ENCODE measurements at regions not wholly inside any gene's neighbourhood (a gene's known extent, or its start where the extent isn't known, plus 50 kb on each side); places are given as distances from the start of the nearest gene placed in this dataset.

DNA sequence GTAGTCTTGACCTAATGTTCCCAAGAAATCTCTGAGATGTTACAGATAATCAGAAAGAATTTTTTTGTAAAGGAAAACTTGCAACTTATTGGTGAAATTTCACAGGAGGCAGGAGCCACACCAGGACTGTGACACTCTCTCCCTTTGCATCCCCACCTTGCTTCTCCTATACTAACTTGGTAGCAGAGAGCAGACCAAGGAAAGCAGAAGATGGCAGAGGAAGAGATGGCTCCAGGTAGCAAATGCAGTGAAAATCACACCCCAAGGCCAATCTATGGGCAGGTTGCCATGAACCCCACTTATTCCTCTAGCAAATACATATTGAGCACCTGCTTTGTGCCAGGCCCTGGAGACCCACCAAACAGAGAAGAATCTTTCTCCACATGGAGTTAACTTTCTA lies 303.4 kb upstream of the C1orf174 start:
- DNase-seq (ENCODE audit: insufficient read length, low spot score) (no peak), FAIRE-seq (no peak)
- TF ChIP-seq TAF1 (IDR thresholded peaks at IDR 0.05; ENCODE audit: low read depth, low read length) (no peak), POLR2A (IDR thresholded peaks at IDR 0.05; ENCODE audit: low read depth, low read length) (no peak), POLR2AphosphoS5 (IDR thresholded peaks at IDR 0.05; ENCODE audit: low read depth, low read length) (no peak), SPI1 (IDR thresholded peaks at IDR 0.05; ENCODE audit: low read depth, low read length) (no peak), PAX5 (IDR thresholded peaks at IDR 0.05; ENCODE audit: insufficient read depth, low read length, severe bottlenecking) (no peak), POU2F2 (IDR thresholded peaks at IDR 0.05; ENCODE audit: low read depth, low read length) (no peak)

- DNase-seq (ENCODE audit: insufficient read length, low spot score), result no peak
- no peak for FAIRE-seq
- TF ChIP-seq POLR2A (IDR thresholded peaks at IDR 0.05; ENCODE audit: low read depth, low read length) (no peak), TAF1 (IDR thresholded peaks at IDR 0.05; ENCODE audit: low read depth, low read length) (no peak), POU2F2 (IDR thresholded peaks at IDR 0.05; ENCODE audit: low read depth, low read length) (no peak)
Measured at GRCh38 chr1:4207183-4207582, 307.1 kb upstream of the C1orf174 start.

GRCh38 chr1:4207842-4208692 lies 308.0 kb upstream of the C1orf174 start:
- DNase-seq (ENCODE audit: insufficient read length, low spot score), result no peak
- TF ChIP-seq PAX5 (IDR thresholded peaks at IDR 0.05; ENCODE audit: insufficient read depth, low read length, severe bottlenecking), result no peak
- no peak for TF ChIP-seq POU2F2 (IDR thresholded peaks at IDR 0.05; ENCODE audit: low read depth, low read length)
- no peak for TF ChIP-seq SPI1 (IDR thresholded peaks at IDR 0.05; ENCODE audit: low read depth, low read length)
- no peak for TF ChIP-seq TAF1 (IDR thresholded peaks at IDR 0.05; ENCODE audit: low read depth, low read length)
- no peak for FAIRE-seq

DNA sequence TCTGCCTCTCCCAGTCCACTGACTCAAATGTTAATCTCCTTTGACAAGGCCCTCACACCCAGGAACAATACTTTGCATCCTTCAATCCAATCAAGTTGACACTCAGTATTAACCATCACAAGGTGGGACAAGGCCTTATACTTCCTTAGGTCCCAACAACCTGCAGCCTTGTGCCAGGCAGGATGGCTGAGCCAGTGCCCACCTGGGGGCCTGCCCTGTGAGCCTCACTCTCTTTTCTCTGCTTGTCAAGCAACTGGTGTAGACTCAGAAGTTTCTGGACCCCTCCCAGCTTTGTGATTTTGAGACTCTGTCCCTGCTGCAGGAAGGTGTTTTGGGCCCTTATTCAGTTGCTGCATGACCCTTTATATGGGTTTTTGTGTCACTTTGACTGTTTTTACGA lies 310.0 kb upstream of the C1orf174 start:
- DNase-seq (ENCODE audit: insufficient read length, low spot score) (no peak), FAIRE-seq (no peak)
- no peak for TF ChIP-seq SPI1 (IDR thresholded peaks at IDR 0.05; ENCODE audit: low read depth, low read length)
- TF ChIP-seq TAF1 (IDR thresholded peaks at IDR 0.05; ENCODE audit: low read depth, low read length), result no peak
- no peak for TF ChIP-seq POLR2A (IDR thresholded peaks at IDR 0.05; ENCODE audit: low read depth, low read length)
- no peak for TF ChIP-seq PAX5 (IDR thresholded peaks at IDR 0.05; ENCODE audit: insufficient read depth, low read length, severe bottlenecking)
- no peak for TF ChIP-seq POLR2AphosphoS5 (IDR thresholded peaks at IDR 0.05; ENCODE audit: low read depth, low read length)
- no peak for TF ChIP-seq POU2F2 (IDR thresholded peaks at IDR 0.05; ENCODE audit: low read depth, low read length)

DNA sequence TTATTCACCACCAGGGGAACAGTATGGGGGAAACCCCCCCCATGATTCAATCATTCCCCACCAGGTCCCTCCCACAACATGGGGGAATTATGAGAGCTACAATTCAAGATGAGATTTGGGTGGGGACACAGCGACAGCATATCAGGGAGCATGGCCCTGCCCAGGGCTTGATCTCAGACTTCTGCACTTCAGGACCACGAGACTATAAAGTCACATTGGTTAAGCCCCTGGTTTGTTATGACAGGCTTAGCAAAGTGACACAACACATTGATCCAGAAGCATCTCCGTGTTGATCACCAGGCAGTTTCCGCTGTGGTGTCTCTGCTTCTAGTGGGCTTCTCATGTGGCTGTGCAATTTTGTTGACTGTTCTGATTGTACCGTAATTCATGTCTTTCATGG lies 312.7 kb upstream of the C1orf174 start:
- DNase-seq (ENCODE audit: insufficient read length, low spot score) (no peak), FAIRE-seq (no peak)
- TF ChIP-seq TAF1 (IDR thresholded peaks at IDR 0.05; ENCODE audit: low read depth, low read length) (no peak), POU2F2 (IDR thresholded peaks at IDR 0.05; ENCODE audit: low read depth, low read length) (no peak), POLR2A (IDR thresholded peaks at IDR 0.05; ENCODE audit: low read depth, low read length) (no peak), SPI1 (IDR thresholded peaks at IDR 0.05; ENCODE audit: low read depth, low read length) (no peak), POLR2AphosphoS5 (IDR thresholded peaks at IDR 0.05; ENCODE audit: low read depth, low read length) (no peak), PAX5 (IDR thresholded peaks at IDR 0.05; ENCODE audit: insufficient read depth, low read length, severe bottlenecking) (no peak)

- FAIRE-seq (no peak), DNase-seq (ENCODE audit: insufficient read length, low spot score) (no peak)
- TF ChIP-seq POLR2A (IDR thresholded peaks at IDR 0.05; ENCODE audit: low read depth, low read length), result no peak
- TF ChIP-seq SPI1 (IDR thresholded peaks at IDR 0.05; ENCODE audit: low read depth, low read length), result no peak
- no peak for TF ChIP-seq POU2F2 (IDR thresholded peaks at IDR 0.05; ENCODE audit: low read depth, low read length)
- no peak for TF ChIP-seq POLR2AphosphoS5 (IDR thresholded peaks at IDR 0.05; ENCODE audit: low read depth, low read length)
Measured at GRCh38 chr1:4213366-4213973, 313.4 kb upstream of the C1orf174 start.

DNA sequence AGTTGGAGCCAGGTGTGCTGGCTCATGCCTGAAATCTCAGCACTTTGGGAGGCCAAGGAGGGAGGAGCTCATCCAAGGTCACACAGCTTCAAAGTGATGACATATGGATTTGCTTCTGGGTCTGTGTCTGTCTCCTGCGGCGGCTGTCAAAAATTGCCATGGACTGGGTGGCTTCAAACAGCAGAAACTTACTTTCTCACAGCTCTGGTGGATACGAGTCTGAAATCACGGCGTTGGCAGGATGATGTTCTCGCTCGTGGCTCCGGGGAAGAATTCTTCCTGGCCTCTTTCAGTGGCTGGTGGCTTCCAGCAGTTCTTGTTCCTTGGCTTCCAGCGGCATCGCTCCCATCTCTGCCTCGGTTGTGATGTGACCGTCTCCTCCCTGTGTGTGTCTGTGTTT lies 314.8 kb upstream of the C1orf174 start:
- no peak for DNase-seq (ENCODE audit: insufficient read length, low spot score)
- FAIRE-seq, result no peak
- TF ChIP-seq PAX5 (IDR thresholded peaks at IDR 0.05; ENCODE audit: insufficient read depth, low read length, severe bottlenecking) (no peak), TAF1 (IDR thresholded peaks at IDR 0.05; ENCODE audit: low read depth, low read length) (no peak), POU2F2 (IDR thresholded peaks at IDR 0.05; ENCODE audit: low read depth, low read length) (no peak), POLR2AphosphoS5 (IDR thresholded peaks at IDR 0.05; ENCODE audit: low read depth, low read length) (no peak), SPI1 (IDR thresholded peaks at IDR 0.05; ENCODE audit: low read depth, low read length) (no peak), POLR2A (IDR thresholded peaks at IDR 0.05; ENCODE audit: low read depth, low read length) (no peak)

- FAIRE-seq (no peak), DNase-seq (ENCODE audit: insufficient read length, low spot score) (no peak)
- TF ChIP-seq POLR2AphosphoS5 (IDR thresholded peaks at IDR 0.05; ENCODE audit: low read depth, low read length) (no peak), POU2F2 (IDR thresholded peaks at IDR 0.05; ENCODE audit: low read depth, low read length) (no peak), POLR2A (IDR thresholded peaks at IDR 0.05; ENCODE audit: low read depth, low read length) (no peak), TAF1 (IDR thresholded peaks at IDR 0.05; ENCODE audit: low read depth, low read length) (no peak), SPI1 (IDR thresholded peaks at IDR 0.05; ENCODE audit: low read depth, low read length) (no peak), PAX5 (IDR thresholded peaks at IDR 0.05; ENCODE audit: insufficient read depth, low read length, severe bottlenecking) (no peak)
Measured at GRCh38 chr1:4215391-4215790, 315.3 kb upstream of the C1orf174 start.

DNA sequence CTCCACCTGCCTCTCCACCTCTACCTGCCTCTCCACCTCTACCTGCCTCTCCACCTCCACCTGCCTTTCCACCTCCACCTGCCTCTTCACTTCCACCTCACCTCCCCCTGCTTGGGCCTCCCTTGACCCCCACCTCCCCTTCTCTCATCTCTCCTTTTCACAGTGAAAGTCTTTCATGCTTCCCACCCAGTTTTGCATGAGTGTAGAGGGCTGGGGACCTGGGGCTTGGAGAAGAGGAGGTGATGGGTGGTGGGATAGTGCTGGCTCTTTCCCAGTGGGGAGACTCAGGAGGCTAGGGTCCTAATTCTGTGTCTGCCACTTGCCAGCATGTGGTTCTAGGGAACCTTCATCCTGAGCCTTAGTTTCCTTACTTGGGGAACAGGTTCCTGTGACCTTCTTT lies 316.2 kb upstream of the C1orf174 start:
- DNase-seq (ENCODE audit: insufficient read length, low spot score) (no peak), FAIRE-seq (no peak)
- TF ChIP-seq POU2F2 (IDR thresholded peaks at IDR 0.05; ENCODE audit: low read depth, low read length), result no peak

DNA sequence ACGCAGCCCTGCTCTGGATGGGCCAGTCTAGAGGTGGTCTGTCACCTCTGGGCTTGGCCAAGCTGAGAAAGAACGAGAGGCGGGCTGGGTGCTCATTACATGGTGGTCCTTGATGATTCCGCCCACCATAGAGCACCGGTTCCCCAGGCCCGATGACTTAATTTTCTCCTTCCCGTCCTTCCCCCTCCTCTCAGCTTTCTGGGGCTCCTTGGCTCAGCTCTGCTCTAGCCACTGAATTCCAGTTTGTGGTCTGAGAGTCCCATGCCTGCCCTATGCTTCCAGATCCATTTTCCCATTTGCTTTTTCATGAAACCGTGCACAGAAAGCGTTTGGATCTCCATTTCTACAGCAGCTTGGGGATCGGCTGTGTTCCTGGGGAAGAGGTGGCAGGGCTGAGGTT lies 318.5 kb upstream of the C1orf174 start:
- DNase-seq (ENCODE audit: insufficient read length, low spot score), result no peak
- FAIRE-seq, result no peak
- TF ChIP-seq POLR2A (IDR thresholded peaks at IDR 0.05; ENCODE audit: low read depth, low read length) (no peak), PAX5 (IDR thresholded peaks at IDR 0.05; ENCODE audit: insufficient read depth, low read length, severe bottlenecking) (no peak), TAF1 (IDR thresholded peaks at IDR 0.05; ENCODE audit: low read depth, low read length) (no peak), POU2F2 (IDR thresholded peaks at IDR 0.05; ENCODE audit: low read depth, low read length) (no peak), SPI1 (IDR thresholded peaks at IDR 0.05; ENCODE audit: low read depth, low read length) (no peak), POLR2AphosphoS5 (IDR thresholded peaks at IDR 0.05; ENCODE audit: low read depth, low read length) (no peak)
